ENCODE measurements at regions not wholly inside any gene's neighbourhood (a gene's known extent, or its start where the extent isn't known, plus 50 kb on each side); places are given as distances from the start of the nearest gene placed in this dataset.

GRCh38 chr20:4095639-4096038 lies 53.0 kb upstream of the SMOX start:
- TF ChIP-seq CTCF (IDR thresholded peaks at IDR 0.05; ENCODE audit: low read length) = no peak
- TF ChIP-seq EZH2phosphoT487 (IDR thresholded peaks at IDR 0.05; ENCODE audit: low read length) = no peak
- no peak for TF ChIP-seq EZH2 (optimal IDR thresholded peaks at IDR 0.05; ENCODE audit: low read depth, low read length)

Data from MM.1S (cell line).